DOHH2 (cell line): ENCODE measurements at regions not wholly inside any gene's neighbourhood (a gene's known extent, or its start where the extent isn't known, plus 50 kb on each side); places are given as distances from the start of the nearest gene placed in this dataset.

Experiments used
- H3F3A ChIP-seq: fragments of 200-600 bp; sonication (generic), shearing (Covaris generic); 2 replicates; pipeline ENCODE4 v1.6.0; 2016; ENCODE audit warnings: antibody characterized with exemption, mild to moderate bottlenecking; ENCODE audit not compliant: control insufficient read depth, insufficient read depth
- H3K27ac ChIP-seq: fragments of 200-600 bp; sonication (generic); 2 replicates; pipeline ENCODE4 v1.5.1; 2014; ENCODE audit warnings: low read depth, mild to moderate bottlenecking, low read length, moderate library complexity
- H3K27me3 ChIP-seq: fragments of 200-600 bp; sonication (generic); 2 replicates; pipeline ENCODE4 v1.6.1; 2014; ENCODE audit warnings: mild to moderate bottlenecking, low read length, mixed read lengths; ENCODE audit not compliant: control insufficient read depth
- H3K36me3 ChIP-seq: fragments of 200-600 bp; sonication (generic); 2 replicates; pipeline ENCODE4 v1.6.1; 2014; ENCODE audit warnings: mild to moderate bottlenecking, low read length, moderate library complexity, mixed read lengths; ENCODE audit not compliant: control insufficient read depth
- H3K4me1 ChIP-seq: fragments of 200-600 bp; sonication (generic); 2 replicates; pipeline ENCODE4 v1.6.1; 2014; ENCODE audit warnings: mild to moderate bottlenecking, low read length, mixed read lengths; ENCODE audit not compliant: control insufficient read depth
- H3K4me2 ChIP-seq: fragments of 200-600 bp; sonication (generic); 2 replicates; pipeline ENCODE4 v1.6.0; 2014; ENCODE audit warnings: mild to moderate bottlenecking, low read length, moderate library complexity
- H3K4me3 ChIP-seq: fragments of 200-600 bp; sonication (generic); 2 replicates; pipeline ENCODE4 v1.5.1; 2014; ENCODE audit warnings: mild to moderate bottlenecking, low read length, mixed read lengths
- H3K79me2 ChIP-seq: fragments of 200-600 bp; sonication (generic); 2 replicates; pipeline ENCODE4 v1.6.1; 2014; ENCODE audit warnings: mild to moderate bottlenecking, low read length, mixed read lengths; ENCODE audit not compliant: control insufficient read depth
- H3K9me2 ChIP-seq: fragments of 200-600 bp; sonication (generic); replicated peaks from 2 replicates; pipeline ENCODE4 v1.6.1; 2014; ENCODE audit warnings: mild to moderate bottlenecking, low read length, mixed read lengths; ENCODE audit not compliant: control insufficient read depth
- H3K9me3 ChIP-seq: fragments of 200-600 bp; sonication (generic); 2 replicates; pipeline ENCODE4 v1.6.1; 2014; ENCODE audit warnings: antibody characterized with exemption, low read length, mixed read lengths; ENCODE audit not compliant: control insufficient read depth, insufficient read depth
- H4K20me1 ChIP-seq: fragments of 200-600 bp; sonication (generic); 2 replicates; pipeline ENCODE4 v1.6.0; 2014; ENCODE audit warnings: low read depth, mild to moderate bottlenecking, antibody characterized with exemption, low read length, moderate library complexity; ENCODE audit not compliant: control insufficient read depth, insufficient read depth
- CTCF ChIP-seq: fragments of 200-600 bp; sonication (generic); IDR thresholded peaks from one replicate; pipeline ENCODE4 v1.5.1; 2014; ENCODE audit warnings: antibody characterized with exemption, mild to moderate bottlenecking, low read depth, low read length; ENCODE audit not compliant: poor library complexity, severe bottlenecking
- EZH2phosphoT487 ChIP-seq: fragments of 200-600 bp; sonication (generic); IDR thresholded peaks from 2 replicates; pipeline ENCODE4 v1.6.1; 2017; ENCODE audit warnings: borderline replicate concordance, mild to moderate bottlenecking, antibody characterized with exemption, low read length, moderate library complexity, mixed read lengths

- TF ChIP-seq CTCF (no peak), EZH2phosphoT487 (no peak)
- H3K4me3 ChIP-seq, result no peak overlapping the region
- H3K79me2 ChIP-seq, result no peaks in the 10 kb centered on the region
- H3K27ac ChIP-seq, result no peak overlapping the region
- H3K9me2 ChIP-seq, result no peaks in the 10 kb centered on the region
- no peaks in the 10 kb centered on the region for H3F3A ChIP-seq
- H3K36me3 ChIP-seq, result no peaks in the 10 kb centered on the region
- H3K27me3 ChIP-seq, result no peaks in the 10 kb centered on the region
- no peak overlapping the region for H3K4me2 ChIP-seq
- no peaks in the 10 kb centered on the region for H3K9me3 ChIP-seq
- no peaks in the 10 kb centered on the region for H4K20me1 ChIP-seq
- H3K4me1 ChIP-seq, result no peaks in the 10 kb centered on the region
Observed at GRCh38 chr20:52748990-52749389, 223.2 kb upstream of the TSHZ2 start.

DNA sequence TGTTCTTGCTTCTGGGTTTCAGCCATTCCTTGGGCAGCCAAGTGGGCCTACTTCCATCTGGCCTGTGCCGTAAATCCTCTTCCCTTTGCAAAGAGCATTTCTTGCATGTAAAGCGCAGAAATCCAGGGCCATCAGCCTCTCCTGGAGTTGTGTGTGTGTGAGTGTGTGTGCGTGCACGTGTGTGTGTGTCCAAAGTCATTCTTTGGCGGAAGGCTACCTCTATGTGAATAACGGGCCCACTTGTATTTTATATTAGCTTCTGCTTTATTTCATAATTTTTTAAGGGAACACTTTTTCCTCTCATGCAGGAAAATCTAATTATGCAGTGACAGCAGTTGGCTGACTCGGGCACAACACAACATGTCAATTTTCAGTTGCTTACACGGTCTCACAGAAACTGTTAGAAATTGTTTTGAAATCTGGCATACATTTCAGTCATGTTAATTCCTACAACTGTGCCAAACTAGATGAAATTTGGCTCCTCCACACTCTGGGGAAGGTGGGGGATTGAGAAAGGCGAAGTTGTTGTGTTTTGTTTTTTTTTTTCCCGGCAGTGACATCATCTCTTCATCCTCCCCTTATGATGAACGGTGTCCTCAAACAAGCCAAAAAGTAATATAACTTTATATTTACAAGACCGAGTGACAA, 223.7 kb upstream of the TSHZ2 start:
- Histone ChIP-seq H3F3A (no peaks in the 10 kb centered on the region), H3K4me3 (no peak overlapping the region), H3K36me3 (no peaks in the 10 kb centered on the region), H3K4me1 (no peaks in the 10 kb centered on the region), H4K20me1 (no peaks in the 10 kb centered on the region), H3K9me3 (no peaks in the 10 kb centered on the region), H3K9me2 (no peaks in the 10 kb centered on the region), H3K79me2 (no peaks in the 10 kb centered on the region), H3K27me3 (no peaks in the 10 kb centered on the region), H3K27ac (no peak overlapping the region), H3K4me2 (no peak overlapping the region)
- TF ChIP-seq CTCF (no peak), EZH2phosphoT487 (no peak)

GRCh38 chr20:52747845-52748284, 224.3 kb upstream of the TSHZ2 start:
- H3K27me3 ChIP-seq, result no peaks in the 10 kb centered on the region
- H3K27ac ChIP-seq, result no peak overlapping the region
- H3K4me1 ChIP-seq, result no peaks in the 10 kb centered on the region
- no peaks in the 10 kb centered on the region for H3K9me2 ChIP-seq
- TF ChIP-seq EZH2phosphoT487, result no peak
- peak; percentile 31 for TF ChIP-seq CTCF
- H3K4me2 ChIP-seq, result no peak overlapping the region
- H3F3A ChIP-seq, result no peaks in the 10 kb centered on the region
- H4K20me1 ChIP-seq, result no peaks in the 10 kb centered on the region
- H3K79me2 ChIP-seq, result no peaks in the 10 kb centered on the region
- H3K9me3 ChIP-seq, result no peaks in the 10 kb centered on the region
- H3K4me3 ChIP-seq, result no peak overlapping the region
- no peaks in the 10 kb centered on the region for H3K36me3 ChIP-seq
